IPS-NIHi7 (cell line): ENCODE measurements at regions not wholly inside any gene's neighbourhood (a gene's known extent, or its start where the extent isn't known, plus 50 kb on each side); places are given as distances from the start of the nearest gene placed in this dataset.
"Not testable (repeated sequence)": the region's sequence is repeated elsewhere in the genome, so short reads cannot be mapped to it uniquely, and the experiment has no call there.

ENCODE experiments used
- DNase-seq: peaks from one replicate; pipeline ENCODE4 v3.0.0; 2012; ENCODE audit warnings: mixed read lengths; ENCODE audit errors: extremely low spot score

DNA sequence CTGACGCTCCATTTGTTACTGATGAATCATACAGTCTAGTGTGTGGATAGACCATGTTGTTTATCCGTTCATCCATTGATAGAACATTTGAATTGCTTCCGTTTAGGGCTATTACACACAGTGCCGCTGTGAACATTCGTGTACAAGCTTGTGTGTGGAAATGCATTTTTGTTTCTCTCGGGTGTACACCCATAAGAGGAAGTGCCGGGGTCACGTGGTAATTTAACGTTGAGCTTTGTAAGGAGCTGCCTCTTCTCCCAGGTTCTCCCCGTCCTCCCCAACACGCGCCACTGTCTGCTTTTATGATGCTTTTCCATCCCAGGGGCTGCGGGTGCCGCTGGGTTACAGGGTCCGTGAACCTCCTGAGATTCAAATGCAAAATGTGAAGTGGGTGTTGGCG is 142.3 kb downstream of the IGLL1 start:
- DNase-seq = no peak

- not testable (repeated sequence) for DNase-seq
These were observed 143.0 kb downstream of the IGLL1 start for GRCh38 chr22:23437107-23437395.

- DNase-seq = not testable (repeated sequence)
These were observed 143.6 kb downstream of the IGLL1 start for GRCh38 chr22:23436354-23437106.

GRCh38 chr22:23435186-23435585 is 144.9 kb downstream of the IGLL1 start:
- not testable (repeated sequence) for DNase-seq

- DNase-seq = not testable (repeated sequence)
These were observed 145.8 kb downstream of the IGLL1 start for GRCh38 chr22:23434198-23434830.

DNA sequence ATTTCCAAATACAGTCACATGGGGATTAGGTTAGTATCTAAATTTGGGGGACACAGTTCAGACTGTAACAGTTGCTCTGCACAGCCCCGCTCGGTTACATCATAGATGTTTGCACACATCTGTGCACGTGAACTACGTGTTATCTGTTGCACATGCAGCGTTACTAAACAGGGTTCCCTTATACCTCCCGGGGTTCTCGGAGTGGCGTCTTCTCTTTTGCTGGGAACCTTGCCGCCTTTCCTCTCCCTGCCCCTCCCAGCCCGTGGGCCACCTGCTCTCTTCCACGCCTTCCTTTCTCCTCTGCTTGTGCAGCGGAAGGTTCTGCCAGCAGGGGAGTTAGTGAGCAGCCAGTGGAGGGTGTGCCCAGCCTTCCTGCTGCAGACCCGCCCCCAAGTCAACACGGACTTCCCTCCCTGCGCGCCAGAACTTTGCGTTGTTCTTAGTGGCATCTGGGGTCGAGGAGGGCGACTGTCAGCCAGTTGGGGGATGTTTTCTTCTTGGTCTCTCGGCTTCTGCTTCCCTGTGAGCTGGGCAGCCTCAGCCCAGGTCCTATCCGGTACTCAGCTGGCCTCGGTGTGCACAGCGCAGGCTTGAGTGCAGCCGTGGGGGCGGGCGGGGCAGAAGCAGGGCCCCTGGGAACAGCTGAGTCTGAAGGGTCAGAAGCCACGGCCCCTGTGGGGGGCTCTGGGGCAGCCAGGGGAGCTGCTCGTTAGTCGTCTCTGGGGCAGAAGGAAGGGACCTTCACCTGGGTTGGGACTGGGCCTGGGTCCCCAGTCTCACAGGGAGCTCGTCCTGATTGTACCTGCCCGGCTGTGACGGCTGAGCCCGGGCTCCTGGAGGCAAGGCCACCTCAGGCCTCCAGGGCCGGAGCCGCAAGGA is 146.7 kb downstream of the IGLL1 start:
- DNase-seq = not testable (repeated sequence)

- DNase-seq = not testable (repeated sequence)
These were observed 147.4 kb downstream of the IGLL1 start for GRCh38 chr22:23432719-23433118.

GRCh38 chr22:23431337-23432072 is 148.6 kb downstream of the IGLL1 start:
- DNase-seq = peak; percentile 45

DNA sequence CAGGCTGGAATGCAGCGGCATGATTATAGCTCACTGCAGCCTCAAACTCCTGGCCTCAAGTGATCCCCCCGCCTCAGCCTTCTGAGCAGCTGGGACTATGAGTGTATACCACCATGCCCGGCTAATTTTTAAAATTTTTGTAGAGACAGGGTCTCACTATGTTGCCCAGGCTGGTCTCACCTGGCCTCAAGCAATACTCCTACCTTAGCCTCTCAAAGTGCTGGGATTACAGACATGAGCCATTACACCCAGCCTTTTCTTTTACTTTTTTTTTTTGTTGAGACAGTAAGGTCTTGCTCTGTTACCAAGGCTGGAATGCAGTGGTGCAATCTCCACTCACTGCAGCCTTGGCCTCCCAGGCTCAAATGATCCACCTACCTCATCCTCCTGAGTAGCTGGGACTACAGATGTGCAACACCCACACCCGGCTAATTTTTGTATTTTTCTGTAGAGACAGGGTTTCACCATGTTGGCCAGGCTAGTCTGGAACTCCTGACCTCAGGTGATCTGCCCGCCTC is 155.5 kb downstream of the IGLL1 start:
- not testable (repeated sequence) for DNase-seq

GRCh38 chr22:23424031-23424430 is 156.1 kb downstream of the IGLL1 start:
- no peak for DNase-seq

- not testable (repeated sequence) for DNase-seq
These were observed 157.8 kb downstream of the IGLL1 start for GRCh38 chr22:23422281-23422680.

DNA sequence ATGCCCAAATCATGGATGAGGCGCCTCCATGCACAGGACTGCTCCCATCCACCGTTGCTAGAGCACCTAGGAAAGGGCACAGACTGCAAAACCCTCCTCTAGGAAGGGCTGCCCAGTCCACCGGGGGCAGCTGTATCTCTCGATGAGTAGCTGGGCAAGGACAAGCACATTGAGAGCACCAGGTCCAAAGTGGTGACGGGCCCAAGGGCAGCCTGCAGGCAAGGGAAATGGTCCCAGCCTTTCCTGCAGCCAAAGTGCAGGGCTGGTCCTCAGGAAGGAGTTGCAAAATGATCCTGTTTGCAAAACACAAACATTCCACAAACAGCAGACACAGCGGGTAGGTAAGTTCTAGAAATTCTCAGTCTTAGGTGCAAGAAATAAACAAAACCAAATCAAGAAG is 158.8 kb downstream of the IGLL1 start:
- DNase-seq = not testable (repeated sequence)

- DNase-seq = no peak
These were observed 160.2 kb downstream of the IGLL1 start for GRCh38 chr22:23419931-23420330.

DNA sequence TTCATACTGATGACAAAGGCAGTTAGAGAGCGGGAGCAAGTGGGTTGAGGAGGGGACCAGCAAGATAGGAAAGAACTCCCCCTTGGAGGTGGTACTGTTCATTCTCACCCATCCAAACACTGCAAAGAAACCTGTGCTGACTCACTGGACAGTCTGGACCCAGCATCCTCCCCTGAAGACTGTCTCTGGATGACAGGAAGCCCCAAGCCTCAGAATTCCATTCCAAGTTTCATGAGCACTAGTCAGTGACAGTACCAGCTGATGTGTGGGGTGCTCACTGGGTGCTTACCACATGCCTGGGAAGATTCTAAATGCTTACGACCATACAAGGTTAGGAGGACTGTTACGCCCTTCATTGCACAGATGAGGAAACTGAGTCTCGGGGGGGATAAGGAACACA is 160.9 kb downstream of the IGLL1 start:
- no peak for DNase-seq

GRCh38 chr22:23418159-23418788 is 161.8 kb downstream of the IGLL1 start:
- DNase-seq = no peak

GRCh38 chr22:23417327-23417726 is 162.8 kb downstream of the IGLL1 start:
- DNase-seq = not testable (repeated sequence)

GRCh38 chr22:23416169-23416690 is 163.9 kb downstream of the IGLL1 start:
- DNase-seq = not testable (repeated sequence)

- DNase-seq = no peak
These were observed 164.6 kb downstream of the IGLL1 start for GRCh38 chr22:23415490-23415851.

DNA sequence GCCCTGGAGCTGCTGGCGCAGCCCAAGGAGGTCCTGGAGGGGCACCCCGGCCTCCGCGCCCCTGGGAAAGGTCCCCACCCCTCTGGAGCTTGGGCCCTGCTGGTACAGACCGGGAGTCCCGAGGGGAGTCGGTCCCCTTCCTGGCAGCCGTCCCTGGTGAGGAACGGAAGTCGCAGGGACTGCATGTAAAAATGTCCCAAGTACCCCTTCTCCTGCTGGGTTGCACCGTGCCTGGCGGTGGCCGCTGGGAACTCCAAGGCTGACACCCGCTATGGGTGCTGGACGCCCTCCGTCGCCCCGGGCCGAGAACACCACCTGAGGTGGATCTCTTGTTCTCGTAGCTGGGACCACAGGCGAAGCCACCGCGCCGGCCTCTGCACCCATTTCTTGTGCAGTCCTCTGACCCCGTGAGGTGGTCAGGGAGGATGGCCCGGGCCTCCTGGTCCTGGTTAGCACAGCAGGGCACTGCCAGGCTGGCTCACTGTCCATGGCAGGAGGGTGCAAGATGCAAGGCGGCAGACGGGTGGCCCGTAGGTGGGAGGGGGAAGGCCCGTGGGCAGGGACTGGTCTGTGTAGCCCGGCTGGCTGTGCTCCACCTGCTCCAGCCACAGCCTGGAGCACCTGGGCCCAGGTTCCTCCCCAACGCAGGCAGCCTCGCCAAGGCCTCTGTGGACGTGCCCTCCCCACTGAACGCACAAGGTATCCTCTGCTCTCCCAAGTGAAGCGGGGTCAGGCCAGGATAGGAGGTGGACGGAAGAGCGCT is 165.2 kb downstream of the IGLL1 start:
- DNase-seq = no peak

GRCh38 chr22:23411739-23412138 is 168.4 kb downstream of the IGLL1 start:
- no peak for DNase-seq
